ENCODE measurements at regions not wholly inside any gene's neighbourhood (a gene's known extent, or its start where the extent isn't known, plus 50 kb on each side); places are given as distances from the start of the nearest gene placed in this dataset.
"Not testable (repeated sequence)": the region's sequence is repeated elsewhere in the genome, so short reads cannot be mapped to it uniquely, and the experiment has no call there.

DNA sequence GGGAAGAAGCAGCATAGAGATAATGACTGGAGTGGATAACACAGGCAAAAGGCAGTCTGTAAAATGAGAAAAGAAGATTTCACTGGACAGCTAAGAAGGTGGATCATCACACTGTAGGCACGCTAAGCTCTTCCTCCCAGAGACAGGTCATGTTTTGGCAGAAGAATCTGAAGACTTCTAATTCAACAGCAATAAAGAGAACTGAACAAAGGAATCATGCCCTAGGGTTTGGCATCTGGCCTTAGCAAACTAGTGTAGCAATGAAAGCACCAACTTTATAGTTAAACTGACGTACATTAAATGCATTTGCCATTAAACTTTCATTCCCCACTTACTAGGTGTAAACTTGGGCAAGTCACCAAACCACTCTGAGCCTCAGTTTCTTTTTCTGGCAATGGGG lies 84.4 kb upstream of the SEM1 start:
- intact Hi-C loops (cut with micrococcal nuclease): no loop called here
- Mint-ChIP-seq H3K9me3 (no peaks in the 10 kb centered on the region), H3K4me1 (ENCODE audit: low read depth) (no peaks in the 10 kb centered on the region), H3K27me3 (ENCODE audit: low read depth) (peaks cover 12% of the 10 kb centered on the region), H3K27ac (no peak overlapping the region), H3K4me3 (no peak overlapping the region), H3K36me3 (ENCODE audit: low read depth) (no peaks in the 10 kb centered on the region)
- DNase-seq: no peak
- CTCF ChIA-PET: interaction anchor here (0.6 to 1.0 kb wide), 2 partner anchors 234 to 1104 kb away, joined by 3 read pairs; no protein-coding TSS in a partner anchor

- Mint-ChIP-seq H3K27ac (no peak overlapping the region), H3K9me3 (no peaks in the 10 kb centered on the region), H3K4me3 (no peak overlapping the region), H3K36me3 (ENCODE audit: low read depth) (no peaks in the 10 kb centered on the region), H3K4me1 (ENCODE audit: low read depth) (no peaks in the 10 kb centered on the region), H3K27me3 (ENCODE audit: low read depth) (peaks cover 24% of the 10 kb centered on the region)
- DNase-seq: no peak
- intact Hi-C loops (cut with micrococcal nuclease): no loop called here
- CTCF ChIA-PET: no interaction called here
Observed at GRCh38 chr7:96800122-96800521, 90.5 kb upstream of the SEM1 start.

DNA sequence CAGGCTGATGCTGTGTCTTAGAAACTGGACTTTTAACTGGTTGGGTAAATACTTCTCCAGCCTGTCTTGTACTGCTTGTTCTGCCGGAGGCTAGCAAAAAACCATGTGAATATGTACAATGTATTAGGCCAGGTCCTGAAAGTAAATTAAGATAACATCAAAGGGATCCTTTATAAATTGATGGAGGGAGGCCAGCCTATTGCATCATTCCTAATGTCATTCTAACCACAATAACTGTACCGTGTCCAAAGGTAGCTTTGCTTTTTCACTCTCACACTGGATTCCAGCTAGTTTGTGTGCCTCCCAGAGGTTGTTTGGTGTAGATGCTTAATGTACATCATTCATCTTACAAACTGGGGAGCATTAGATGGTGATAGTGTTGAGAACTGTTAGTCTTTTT lies 91.2 kb upstream of the SEM1 start:
- no peak for DNase-seq
- CTCF ChIA-PET: no interaction called here
- peaks cover 24% of the 10 kb centered on the region for H3K27me3 Mint-ChIP-seq (ENCODE audit: low read depth)
- H3K9me3 Mint-ChIP-seq: no peaks in the 10 kb centered on the region
- intact Hi-C loops (cut with micrococcal nuclease): no loop called here
- no peaks in the 10 kb centered on the region for H3K4me1 Mint-ChIP-seq (ENCODE audit: low read depth)
- H3K27ac Mint-ChIP-seq: no peak overlapping the region
- H3K4me3 Mint-ChIP-seq: no peak overlapping the region
- H3K36me3 Mint-ChIP-seq (ENCODE audit: low read depth): no peaks in the 10 kb centered on the region

DNA sequence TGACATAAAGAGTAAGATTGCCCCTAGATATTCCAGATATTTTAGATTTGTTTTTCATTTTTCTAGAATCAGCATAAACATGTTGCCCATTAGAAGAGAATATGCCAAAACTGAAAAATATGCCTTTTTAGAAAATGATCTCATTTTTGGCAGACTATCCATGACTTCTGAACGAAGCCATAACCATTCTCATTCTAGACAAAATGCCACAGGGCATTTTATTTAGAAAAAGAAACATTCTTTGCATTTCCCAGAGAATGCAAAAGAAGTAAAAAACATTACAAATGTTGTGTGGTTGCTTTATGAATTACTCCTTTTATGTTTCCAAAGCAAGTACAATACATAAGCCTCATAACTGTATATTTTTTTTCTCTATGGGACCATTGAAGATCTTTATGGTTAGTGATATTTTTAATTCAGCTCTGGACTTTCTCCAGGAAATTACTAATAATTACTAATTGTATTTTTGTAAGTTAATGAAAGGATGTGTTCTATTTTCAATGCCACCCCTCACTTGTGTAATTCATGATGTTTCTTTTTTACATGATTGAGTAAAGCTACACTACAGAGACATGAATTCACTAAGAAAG lies 109.6 kb upstream of the SEM1 start:
- H3K27ac Mint-ChIP-seq: no peak overlapping the region
- peaks cover 3% of the 10 kb centered on the region for H3K4me1 Mint-ChIP-seq (ENCODE audit: low read depth)
- no peaks in the 10 kb centered on the region for H3K36me3 Mint-ChIP-seq (ENCODE audit: low read depth)
- no peaks in the 10 kb centered on the region for H3K9me3 Mint-ChIP-seq
- DNase-seq: no peak
- intact Hi-C loops (cut with micrococcal nuclease): no loop called here
- no peak overlapping the region for H3K4me3 Mint-ChIP-seq
- CTCF ChIA-PET: no interaction called here
- peaks cover 36% of the 10 kb centered on the region for H3K27me3 Mint-ChIP-seq (ENCODE audit: low read depth)

- H3K27ac Mint-ChIP-seq; H3K9me3 Mint-ChIP-seq; DNase-seq; CTCF ChIA-PET; H3K4me3 Mint-ChIP-seq; H3K4me1 Mint-ChIP-seq (ENCODE audit: low read depth); H3K36me3 Mint-ChIP-seq (ENCODE audit: low read depth); intact Hi-C loops (cut with micrococcal nuclease): not testable (repeated sequence)
- H3K27me3 Mint-ChIP-seq (ENCODE audit: low read depth): peaks cover 41% of the 10 kb centered on the region
Observed at GRCh38 chr7:96821131-96821530, 111.5 kb upstream of the SEM1 start.

- CTCF ChIA-PET: no interaction called here
- intact Hi-C loops (cut with micrococcal nuclease): loop anchor here (1.0 kb wide), 2 partner anchors 14 to 114 kb away; partner anchors contain the start of gene SEM1
- Mint-ChIP-seq H3K4me3 (no peak overlapping the region), H3K4me1 (ENCODE audit: low read depth) (peaks cover 3% of the 10 kb centered on the region), H3K9me3 (no peaks in the 10 kb centered on the region), H3K27me3 (ENCODE audit: low read depth) (peaks cover 46% of the 10 kb centered on the region), H3K27ac (no peak overlapping the region), H3K36me3 (ENCODE audit: low read depth) (no peaks in the 10 kb centered on the region)
- no peak for DNase-seq
Observed at GRCh38 chr7:96822824-96823223, 113.2 kb upstream of the SEM1 start.

GRCh38 chr7:96823274-96823673 lies 113.6 kb upstream of the SEM1 start:
- Mint-ChIP-seq H3K27ac (no peak overlapping the region), H3K4me3 (no peak overlapping the region), H3K4me1 (ENCODE audit: low read depth) (peaks cover 3% of the 10 kb centered on the region), H3K27me3 (ENCODE audit: low read depth) (peaks cover 48% of the 10 kb centered on the region), H3K36me3 (ENCODE audit: low read depth) (no peaks in the 10 kb centered on the region), H3K9me3 (no peaks in the 10 kb centered on the region)
- CTCF ChIA-PET: no interaction called here
- intact Hi-C loops (cut with micrococcal nuclease): loop anchor here (1.0 kb wide), 2 partner anchors 14 to 114 kb away; partner anchors contain the start of gene SEM1
- peak; percentile 16 for DNase-seq

DNA sequence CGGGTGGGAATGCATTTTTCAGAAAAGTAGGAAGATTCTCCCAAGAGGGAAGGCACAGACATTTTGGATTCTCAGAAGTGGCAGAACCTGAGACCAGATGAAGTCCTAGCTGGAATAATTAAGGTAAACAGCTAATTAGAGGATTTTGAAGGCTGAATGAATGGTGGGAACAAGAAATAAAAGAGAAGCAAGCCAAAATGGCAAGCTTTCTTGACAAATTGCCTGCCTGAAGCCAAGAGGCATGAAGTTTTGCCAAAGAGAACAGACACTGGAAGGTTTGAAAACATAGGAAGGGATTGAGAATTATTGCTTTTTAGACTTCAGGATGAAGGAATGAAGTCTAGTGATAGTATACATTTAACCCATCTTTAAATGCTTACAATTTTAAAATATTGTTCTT lies 115.0 kb upstream of the SEM1 start:
- Mint-ChIP-seq H3K36me3 (ENCODE audit: low read depth) (no peaks in the 10 kb centered on the region), H3K27me3 (ENCODE audit: low read depth) (peaks cover 46% of the 10 kb centered on the region), H3K27ac (no peak overlapping the region), H3K9me3 (no peaks in the 10 kb centered on the region), H3K4me1 (ENCODE audit: low read depth) (peaks cover 3% of the 10 kb centered on the region), H3K4me3 (no peak overlapping the region)
- DNase-seq: no peak
- CTCF ChIA-PET: no interaction called here
- intact Hi-C loops (cut with micrococcal nuclease): no loop called here

- no peak for DNase-seq
- H3K36me3 Mint-ChIP-seq (ENCODE audit: low read depth): no peaks in the 10 kb centered on the region
- no peak overlapping the region for H3K4me3 Mint-ChIP-seq
- peaks cover 3% of the 10 kb centered on the region for H3K4me1 Mint-ChIP-seq (ENCODE audit: low read depth)
- no peaks in the 10 kb centered on the region for H3K9me3 Mint-ChIP-seq
- H3K27ac Mint-ChIP-seq: no peak overlapping the region
- peaks cover 45% of the 10 kb centered on the region for H3K27me3 Mint-ChIP-seq (ENCODE audit: low read depth)
- CTCF ChIA-PET: no interaction called here
- intact Hi-C loops (cut with micrococcal nuclease): no loop called here
Observed at GRCh38 chr7:96825285-96825684, 115.6 kb upstream of the SEM1 start.

- Mint-ChIP-seq H3K9me3 (no peaks in the 10 kb centered on the region), H3K4me1 (ENCODE audit: low read depth) (peaks cover 3% of the 10 kb centered on the region), H3K27ac (no peak overlapping the region), H3K36me3 (ENCODE audit: low read depth) (no peaks in the 10 kb centered on the region), H3K4me3 (no peak overlapping the region), H3K27me3 (ENCODE audit: low read depth) (peaks cover 46% of the 10 kb centered on the region)
- intact Hi-C loops (cut with micrococcal nuclease): no loop called here
- no peak for DNase-seq
- CTCF ChIA-PET: no interaction called here
Observed at GRCh38 chr7:96826089-96826488, 116.4 kb upstream of the SEM1 start.

DNA sequence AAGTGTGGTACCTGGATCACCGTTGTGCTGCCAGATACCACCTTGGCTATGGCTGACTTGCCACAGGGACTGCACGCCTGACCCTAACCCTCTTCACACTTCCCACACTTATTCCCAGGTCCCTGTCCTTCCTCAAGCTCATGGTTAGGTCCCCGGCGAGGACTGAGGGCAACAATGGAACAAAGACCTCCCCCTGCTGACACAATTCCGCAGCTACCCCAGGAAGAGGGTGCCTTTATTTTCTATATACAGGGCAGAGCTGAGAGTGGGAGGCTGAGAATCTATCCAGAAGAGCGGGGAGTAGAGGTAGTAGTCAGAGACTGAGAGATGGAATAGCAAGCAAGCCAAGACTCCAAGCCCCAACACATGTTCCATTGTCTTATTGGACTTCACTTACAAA lies 118.1 kb upstream of the SEM1 start:
- no peaks in the 10 kb centered on the region for H3K36me3 Mint-ChIP-seq (ENCODE audit: low read depth)
- intact Hi-C loops (cut with micrococcal nuclease): no loop called here
- CTCF ChIA-PET: no interaction called here

DNA sequence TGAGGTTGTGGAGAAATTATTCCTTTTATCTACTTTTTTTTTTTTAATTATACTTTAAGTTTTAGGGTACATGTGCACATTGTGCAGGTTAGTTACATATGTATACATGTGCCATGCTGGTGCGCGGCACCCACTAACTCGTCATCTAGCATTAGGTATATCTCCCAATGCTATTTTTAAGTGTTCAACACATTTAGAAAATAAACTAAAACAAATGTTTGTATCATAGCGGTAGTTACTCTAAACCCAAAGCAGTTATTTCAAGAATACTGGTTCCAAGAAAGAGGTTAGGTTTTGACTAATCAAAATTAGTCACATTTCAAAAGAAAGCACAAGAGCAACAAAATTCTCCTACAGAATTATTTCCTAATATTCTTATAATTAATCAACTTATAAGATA lies 119.5 kb upstream of the SEM1 start:
- H3K36me3 Mint-ChIP-seq (ENCODE audit: low read depth); CTCF ChIA-PET; H3K4me1 Mint-ChIP-seq (ENCODE audit: low read depth); H3K9me3 Mint-ChIP-seq; DNase-seq; H3K27ac Mint-ChIP-seq; H3K4me3 Mint-ChIP-seq: not testable (repeated sequence)
- H3K27me3 Mint-ChIP-seq (ENCODE audit: low read depth): peaks cover 44% of the 10 kb centered on the region
- intact Hi-C loops (cut with micrococcal nuclease): loop anchor here (1.0 kb wide), 1 partner anchor 8 kb away; no protein-coding TSS in a partner anchor

More for the DNA sequence above, 118.1 kb upstream of the SEM1 start:
- no peak for DNase-seq
- peaks cover 40% of the 10 kb centered on the region for H3K27me3 Mint-ChIP-seq (ENCODE audit: low read depth)
- H3K9me3 Mint-ChIP-seq: no peaks in the 10 kb centered on the region
- no peak overlapping the region for H3K27ac Mint-ChIP-seq
- H3K4me3 Mint-ChIP-seq: no peak overlapping the region
- H3K4me1 Mint-ChIP-seq (ENCODE audit: low read depth): peaks cover 3% of the 10 kb centered on the region

DNA sequence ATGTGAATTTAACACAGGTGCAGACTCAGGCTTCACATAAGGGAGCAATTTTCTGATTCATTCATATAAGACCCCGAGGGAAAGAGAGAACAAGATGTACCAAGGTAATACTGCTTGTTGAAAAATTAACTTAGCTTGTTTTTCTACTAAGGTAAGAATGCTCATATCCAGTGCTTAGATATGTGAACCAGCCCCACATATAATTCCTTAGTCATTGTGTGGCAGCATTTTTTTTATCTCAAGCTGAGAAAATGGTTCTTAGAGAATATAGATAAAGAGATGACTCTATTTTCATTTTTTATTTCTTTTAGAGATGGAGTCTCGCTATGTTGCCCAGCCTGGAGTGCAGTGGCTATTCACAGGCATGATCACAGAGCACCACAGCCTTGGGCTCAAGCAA lies 121.8 kb upstream of the SEM1 start:
- no peaks in the 10 kb centered on the region for H3K9me3 Mint-ChIP-seq
- DNase-seq: no peak
- H3K27me3 Mint-ChIP-seq (ENCODE audit: low read depth): peaks cover 34% of the 10 kb centered on the region
- H3K4me1 Mint-ChIP-seq (ENCODE audit: low read depth): peaks cover 4% of the 10 kb centered on the region
- H3K27ac Mint-ChIP-seq: no peak overlapping the region
- intact Hi-C loops (cut with micrococcal nuclease): no loop called here
- no peaks in the 10 kb centered on the region for H3K36me3 Mint-ChIP-seq (ENCODE audit: low read depth)
- CTCF ChIA-PET: no interaction called here
- no peak overlapping the region for H3K4me3 Mint-ChIP-seq
